ENCODE measurements at regions not wholly inside any gene's neighbourhood (a gene's known extent, or its start where the extent isn't known, plus 50 kb on each side); places are given as distances from the start of the nearest gene placed in this dataset.

GRCh38 chr15:57785959-57786358 lies 79.4 kb downstream of the POLR2M start:
- Histone ChIP-seq H3F3A (replicated peaks; ENCODE audit: insufficient read depth) (no peaks in the 10 kb centered on the region), H3K9ac (no peak overlapping the region), H3K9me3 (no peaks in the 10 kb centered on the region), H3K79me2 (ENCODE audit: insufficient read depth) (no peaks in the 10 kb centered on the region), H3K36me3 (replicated peaks in 1 of 2; ENCODE audit: control insufficient read depth in 1 of 2, insufficient read depth in 2 of 2, low read length in 1 of 2) (no peaks in the 10 kb centered on the region), H3K4me1 (ENCODE audit: control insufficient read depth in 1 of 2, insufficient read depth in 2 of 2, low read depth in 1 of 2, low read length in 1 of 2) (peaks cover 0 to 3% of the 10 kb centered on the region in 2 experiments; a peak in 3 of 4 replicates), H4K20me1 (ENCODE audit: insufficient read depth) (no peaks in the 10 kb centered on the region), H3K9me2 (no peaks in the 10 kb centered on the region), H3K27ac (ENCODE audit: low read depth in 2 of 2, low read length in 1 of 2) (no peak overlapping the region), H3K4me3 (ENCODE audit: low read depth in 2 of 2, low read length in 1 of 2) (no peak overlapping the region), H3K4me2 (no peak overlapping the region), H2AFZ (ENCODE audit: low read depth) (no peak overlapping the region), H3K27me3 (ENCODE audit: insufficient read depth) (no peaks in the 10 kb centered on the region; the same call in 1 of the 2 replicates)
- ChIA-PET CTCF (no interaction called here), POLR2A (no interaction called here)
- DNase-seq = no peak
- TF ChIP-seq TCF12 (IDR thresholded peaks at IDR 0.05) = no peak
- TF ChIP-seq RAD21 (IDR thresholded peaks at IDR 0.05; ENCODE audit: low read length) = no peak
- TF ChIP-seq ELF1 (IDR thresholded peaks at IDR 0.05) = no peak
- TF ChIP-seq CTCF (IDR thresholded peaks at IDR 0.05) = no peak
- TF ChIP-seq TAF1 (IDR thresholded peaks at IDR 0.05; ENCODE audit: borderline replicate concordance, low read depth, low read length) = no peak
- TF ChIP-seq MXI1 (IDR thresholded peaks at IDR 0.05; ENCODE audit: low read depth, low read length) = no peak
- no peak for TF ChIP-seq USF1 (IDR thresholded peaks at IDR 0.05; ENCODE audit: borderline replicate concordance, low read depth)
- TF ChIP-seq GATA2 (CRISPR knock-in tag; IDR thresholded peaks at IDR 0.05) = no peak
- TF ChIP-seq TEAD4 (IDR thresholded peaks at IDR 0.05; ENCODE audit: borderline replicate concordance, insufficient read depth) = no peak
- TF ChIP-seq EZH2phosphoT487 (IDR thresholded peaks at IDR 0.05; ENCODE audit: borderline replicate concordance, low read depth) = no peak
- TF ChIP-seq POLR2AphosphoS5 (IDR thresholded peaks at IDR 0.05; ENCODE audit: low read depth, low read length) = no peak
- TF ChIP-seq RCOR1 (IDR thresholded peaks at IDR 0.05; ENCODE audit: low read length) = no peak
- no peak for TF ChIP-seq RXRA (IDR thresholded peaks at IDR 0.05; ENCODE audit: borderline replicate concordance, low read depth)
- TF ChIP-seq FOXM1 (IDR thresholded peaks at IDR 0.05; ENCODE audit: low read depth) = no peak
- TF ChIP-seq IRF3 (IDR thresholded peaks at IDR 0.05; ENCODE audit: low read depth, low read length) = no peak
- no peak for TF ChIP-seq MEF2A (IDR thresholded peaks at IDR 0.05; ENCODE audit: borderline replicate concordance, low read depth)
- TF ChIP-seq NFIC (IDR thresholded peaks at IDR 0.05; ENCODE audit: borderline replicate concordance) = no peak
- no peak for TF ChIP-seq SMC3 (IDR thresholded peaks at IDR 0.05; ENCODE audit: low read depth, low read length)
- WGBS (ENCODE audit: low lambda C conversion rate) = 30% methylated on average over 3 of the region's 3 CpGs

All from SK-N-SH (cell line).